ENCODE measurements at regions not wholly inside any gene's neighbourhood (a gene's known extent, or its start where the extent isn't known, plus 50 kb on each side); places are given as distances from the start of the nearest gene placed in this dataset.

DNA sequence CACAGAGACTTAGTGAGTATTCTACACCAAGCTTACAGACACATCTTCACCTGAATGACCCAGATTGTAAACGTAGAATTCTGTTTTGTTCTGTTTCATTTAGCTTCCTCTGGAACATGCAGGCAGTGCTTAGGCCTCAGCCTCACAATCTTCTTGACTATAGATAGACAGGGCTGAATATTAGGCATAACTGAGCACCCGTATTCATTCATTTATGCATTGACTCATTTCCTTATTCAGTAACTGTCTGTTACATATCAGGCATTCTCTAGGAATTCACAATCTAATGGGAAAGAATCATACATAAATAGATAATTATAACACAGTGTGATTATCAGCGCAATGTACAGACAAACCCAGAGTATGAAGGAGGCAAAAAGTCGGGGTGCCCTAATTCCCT, 124.9 kb upstream of the ETAA1 start:
- in situ Hi-C loops (cut with MboI; ENCODE audit: low pct_unique_long_range_greater_than_20kb, low sequenced_read_pairs): no loop called here
- no peak for DNase-seq

DNA sequence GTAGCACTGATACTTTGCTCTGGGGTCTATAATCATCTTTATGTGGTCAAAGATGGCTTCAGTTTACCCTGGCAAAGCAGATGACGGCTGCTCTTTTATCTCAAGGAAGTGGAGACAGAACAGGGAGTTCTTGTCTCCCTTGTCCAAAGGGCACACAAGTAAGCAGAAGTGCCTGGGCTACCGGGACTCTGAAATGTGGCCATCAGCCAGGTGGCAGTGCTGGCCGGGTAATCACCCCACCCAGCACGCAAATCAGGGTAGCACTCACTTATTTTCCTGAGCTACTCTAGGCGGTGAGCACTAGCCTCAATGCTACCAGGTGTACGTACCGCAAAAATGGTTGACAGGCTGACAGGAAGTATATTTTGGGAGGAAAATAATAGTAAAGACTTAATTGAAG, 119.7 kb upstream of the ETAA1 start:
- peak; percentile 2 for DNase-seq
- in situ Hi-C loops (cut with MboI; ENCODE audit: low pct_unique_long_range_greater_than_20kb, low sequenced_read_pairs): no loop called here

DNA sequence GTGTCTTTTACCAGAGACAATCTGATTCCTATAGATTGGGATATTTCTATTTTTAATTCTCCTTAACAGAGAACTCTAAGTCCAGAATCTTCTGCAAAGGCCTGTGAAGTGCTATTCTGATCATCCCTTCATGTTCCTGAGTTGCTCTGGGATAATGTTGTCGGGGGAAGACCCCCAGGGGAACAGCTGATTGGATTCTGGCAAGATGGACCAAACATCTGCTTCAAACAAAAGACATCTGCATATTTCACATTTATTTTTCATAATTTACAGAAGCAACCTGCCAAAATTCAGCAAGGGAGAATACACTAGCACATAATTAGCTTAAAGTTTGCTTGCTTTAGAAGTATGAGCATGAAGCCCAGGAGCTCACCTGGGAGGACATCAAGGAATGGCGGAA, 116.0 kb upstream of the ETAA1 start:
- in situ Hi-C loops (cut with MboI; ENCODE audit: low pct_unique_long_range_greater_than_20kb, low sequenced_read_pairs): no loop called here
- DNase-seq: no peak

DNA sequence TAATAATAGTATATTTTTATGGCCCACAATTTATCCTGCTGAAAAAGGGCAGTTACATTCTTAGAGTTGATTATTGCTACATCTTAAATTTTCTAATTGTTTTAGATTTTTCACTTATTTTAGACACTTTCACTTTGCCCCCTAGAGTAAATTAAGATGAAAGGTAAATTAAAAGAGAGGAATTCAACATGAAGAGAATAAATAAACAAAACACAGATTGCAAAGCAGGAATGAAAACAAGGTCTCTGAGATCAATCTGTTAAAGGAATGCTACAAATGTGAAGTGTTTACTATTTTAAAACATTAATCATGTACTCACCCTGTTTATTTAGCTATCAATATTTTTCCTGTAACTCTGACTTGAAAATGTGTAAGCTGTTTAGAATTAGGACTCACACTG, 113.5 kb upstream of the ETAA1 start:
- no peak for DNase-seq
- in situ Hi-C loops (cut with MboI; ENCODE audit: low pct_unique_long_range_greater_than_20kb, low sequenced_read_pairs): no loop called here

DNA sequence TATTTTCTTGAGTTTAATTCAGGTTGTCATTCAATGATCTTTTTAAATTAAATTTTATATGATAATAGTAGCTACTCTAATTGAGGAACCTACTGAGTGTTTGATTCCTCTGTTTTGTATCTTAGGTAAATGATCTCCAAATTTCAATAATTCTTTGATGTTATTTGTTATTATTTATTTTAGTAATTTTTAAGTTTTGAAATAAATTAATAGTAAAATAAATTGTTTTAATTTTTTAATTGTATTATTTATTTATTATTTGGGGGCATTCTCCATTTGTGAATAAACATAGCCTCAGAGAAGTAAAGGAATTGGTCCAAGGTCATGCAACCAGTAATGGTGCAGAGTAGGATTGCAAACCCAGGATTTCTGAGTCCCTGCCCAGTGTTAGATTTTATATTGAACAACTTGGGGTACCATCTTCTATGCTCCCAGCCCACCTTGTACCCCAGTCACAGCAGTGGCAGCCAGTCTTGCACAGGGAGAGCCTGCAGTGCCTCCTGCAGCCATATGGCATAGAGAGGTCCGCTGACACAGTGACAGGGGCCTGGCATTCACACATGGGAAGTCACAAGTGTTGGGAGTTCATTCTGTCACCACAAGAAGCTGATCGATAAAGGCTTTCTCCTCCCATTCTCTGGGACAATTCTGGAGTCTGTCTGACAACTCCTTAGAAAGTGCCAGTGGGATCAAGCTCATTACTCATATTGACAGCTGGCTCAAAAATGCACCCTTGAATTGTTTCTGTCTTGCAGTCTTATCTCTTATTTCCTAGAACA, 110.0 kb upstream of the ETAA1 start:
- DNase-seq: no peak
- in situ Hi-C loops (cut with MboI; ENCODE audit: low pct_unique_long_range_greater_than_20kb, low sequenced_read_pairs): no loop called here

DNA sequence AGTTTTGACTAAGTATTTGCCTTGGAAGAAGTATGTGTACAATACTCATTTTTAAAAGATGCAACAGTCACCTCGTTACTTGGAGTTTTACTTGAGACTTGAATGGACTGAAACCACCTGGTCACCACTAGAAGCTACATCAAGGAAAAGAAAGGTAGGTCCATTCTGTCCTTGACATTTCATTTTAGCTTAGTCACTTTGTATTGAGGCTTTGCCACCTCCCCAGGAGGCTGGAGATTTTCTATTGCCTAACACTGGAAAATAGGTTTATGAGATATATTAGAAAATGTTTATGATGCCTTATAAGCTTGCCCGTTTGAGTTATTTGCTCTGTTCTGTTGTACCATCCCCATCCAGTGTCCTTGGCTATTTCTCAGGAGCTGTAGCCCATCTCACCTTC, 107.9 kb upstream of the ETAA1 start:
- DNase-seq: no peak
- in situ Hi-C loops (cut with MboI; ENCODE audit: low pct_unique_long_range_greater_than_20kb, low sequenced_read_pairs): no loop called here

DNA sequence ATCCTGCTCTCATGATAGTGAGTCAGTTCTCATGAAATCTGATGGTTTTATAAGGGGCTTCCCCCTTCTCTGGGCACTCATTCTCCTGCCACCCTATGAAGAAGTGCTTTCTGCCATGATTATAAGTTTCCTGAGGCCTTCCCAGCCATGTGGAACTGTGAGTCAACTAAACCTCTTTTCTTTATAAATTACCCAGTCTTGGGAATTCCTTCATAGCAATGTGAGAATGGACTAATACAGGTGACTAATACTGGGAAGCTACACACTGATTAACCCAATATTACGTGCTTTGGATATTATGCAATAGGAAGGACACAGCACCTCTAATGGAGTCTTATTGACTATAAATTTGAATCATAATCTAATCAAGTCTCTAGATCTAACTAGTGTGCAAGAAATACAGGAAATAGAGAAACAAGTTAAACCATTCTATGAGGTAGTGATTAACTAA, 107.2 kb upstream of the ETAA1 start:
- in situ Hi-C loops (cut with MboI; ENCODE audit: low pct_unique_long_range_greater_than_20kb, low sequenced_read_pairs): no loop called here
- DNase-seq: no peak

DNA sequence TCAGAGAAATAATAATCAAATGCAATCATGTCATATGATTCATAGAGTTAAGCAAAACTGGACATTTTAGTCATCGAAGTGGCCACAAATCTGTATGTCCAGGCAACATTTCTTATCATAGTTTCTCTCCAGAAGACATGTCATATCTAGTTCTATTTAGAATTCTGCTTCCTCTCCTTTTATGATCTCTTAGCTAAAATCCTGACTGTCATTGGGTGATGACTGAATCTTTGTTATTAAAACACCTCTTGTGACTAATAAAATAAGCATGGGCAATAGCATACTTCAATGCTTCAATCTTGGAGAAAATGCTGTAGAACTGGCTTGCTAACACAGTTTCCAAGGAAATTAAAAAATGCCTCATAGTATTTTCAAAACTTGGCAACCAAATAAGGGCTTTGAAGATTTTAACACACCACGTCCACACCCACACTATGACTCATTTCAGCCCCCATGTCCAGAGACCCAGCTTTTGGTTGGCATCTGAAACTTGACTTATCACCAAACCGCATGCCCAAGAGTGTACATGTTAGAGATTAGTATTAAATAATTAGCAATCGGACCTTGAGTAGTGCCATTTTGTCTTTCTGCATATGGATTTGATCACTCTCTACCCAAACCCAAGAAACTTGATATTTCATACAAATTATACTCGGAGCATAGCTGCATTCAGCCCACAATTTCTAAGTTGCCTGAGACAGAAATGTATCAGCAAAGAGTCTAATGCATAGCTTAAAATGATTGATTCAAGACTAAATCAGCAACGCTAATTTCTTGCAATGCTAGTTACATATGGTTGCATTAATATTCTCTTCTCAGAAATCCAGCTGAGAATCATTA, 106.5 kb upstream of the ETAA1 start:
- no peak for DNase-seq
- in situ Hi-C loops (cut with MboI; ENCODE audit: low pct_unique_long_range_greater_than_20kb, low sequenced_read_pairs): no loop called here

DNA sequence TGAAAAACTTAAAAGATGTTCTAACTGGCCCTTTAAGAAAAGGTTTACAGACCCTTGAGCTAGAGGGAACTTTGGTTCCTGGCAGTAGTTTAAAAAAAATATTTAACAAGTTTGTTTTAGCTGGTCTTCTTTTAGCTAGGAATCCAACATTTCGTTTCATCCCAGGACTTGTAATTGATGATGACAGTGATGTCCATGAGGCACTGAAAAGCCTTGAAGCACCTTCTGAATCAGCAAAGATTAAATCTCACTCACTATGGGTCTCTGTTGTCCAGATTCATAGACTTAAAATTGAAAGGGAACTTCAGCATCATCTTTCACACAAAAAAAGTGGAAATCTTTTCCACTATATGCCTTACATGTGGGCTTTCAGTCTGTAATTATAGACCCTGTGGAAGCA, 102.9 kb upstream of the ETAA1 start:
- DNase-seq: no peak
- in situ Hi-C loops (cut with MboI; ENCODE audit: low pct_unique_long_range_greater_than_20kb, low sequenced_read_pairs): no loop called here

DNA sequence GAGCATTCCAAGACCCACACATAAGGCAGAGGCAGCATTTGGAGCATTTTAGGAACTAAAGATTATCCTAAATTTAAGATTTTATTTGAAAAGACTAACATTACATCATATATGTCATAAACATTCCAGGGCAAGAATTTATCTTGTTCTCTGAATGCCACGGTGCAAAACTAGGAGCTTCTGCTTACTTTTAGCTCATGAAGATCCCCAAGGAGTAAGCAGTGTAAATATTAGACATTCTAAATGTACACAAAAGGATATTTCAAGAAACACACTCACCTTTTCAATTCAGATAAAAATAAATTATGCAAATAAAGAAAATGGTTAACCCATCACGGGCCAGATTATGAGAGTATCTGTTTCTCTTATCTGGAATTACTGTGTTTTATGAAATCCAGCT, 101.7 kb upstream of the ETAA1 start:
- DNase-seq: no peak
- in situ Hi-C loops (cut with MboI; ENCODE audit: low pct_unique_long_range_greater_than_20kb, low sequenced_read_pairs): no loop called here

DNA sequence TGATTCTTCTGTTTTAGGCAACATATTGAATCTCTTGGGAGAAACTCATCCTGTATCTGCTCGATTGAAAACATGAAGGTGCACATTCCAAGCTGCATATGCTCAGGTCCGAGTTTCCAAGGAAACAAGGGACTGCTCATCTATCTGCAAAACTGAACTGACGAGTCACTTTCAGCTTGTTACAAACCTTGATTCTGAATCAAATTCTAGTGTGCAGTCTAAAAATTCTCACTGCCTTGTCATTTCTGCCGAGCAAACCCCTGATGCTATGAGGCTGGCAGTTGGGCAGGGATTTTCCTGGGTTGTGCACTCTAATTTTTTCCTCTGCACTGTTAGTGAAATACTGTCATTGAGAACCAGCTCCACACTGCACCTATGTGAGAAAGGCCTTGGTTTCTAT, 101.3 kb upstream of the ETAA1 start:
- DNase-seq: no peak
- in situ Hi-C loops (cut with MboI; ENCODE audit: low pct_unique_long_range_greater_than_20kb, low sequenced_read_pairs): no loop called here

DNA sequence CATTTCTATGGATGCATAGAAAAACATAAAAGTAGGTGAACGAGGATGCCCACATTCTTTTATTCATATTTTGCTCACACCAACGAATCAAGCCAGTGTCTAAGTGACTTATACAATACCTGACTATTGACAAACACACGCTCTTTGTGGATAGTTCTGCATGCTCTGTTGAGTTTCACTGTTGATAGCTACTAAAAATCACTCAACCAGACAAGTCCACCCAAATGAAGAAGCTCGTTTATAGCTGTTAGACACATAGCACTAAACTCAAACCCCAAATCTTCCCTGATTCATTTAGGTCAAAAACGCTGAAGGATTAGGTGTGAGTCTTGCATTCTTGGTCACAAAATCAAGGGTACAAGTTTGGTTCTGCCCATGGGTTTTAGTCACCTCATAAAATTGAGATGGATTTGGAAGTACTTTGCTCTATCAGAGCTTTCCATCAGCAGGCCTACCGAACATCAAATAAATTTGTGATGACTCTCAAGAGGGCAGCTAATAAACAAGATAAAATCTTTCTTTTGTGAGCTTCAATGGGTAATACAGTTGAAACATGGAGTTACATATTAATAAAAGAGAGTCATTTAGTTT, 92.7 kb upstream of the ETAA1 start:
- DNase-seq: peak; percentile 4

DNA sequence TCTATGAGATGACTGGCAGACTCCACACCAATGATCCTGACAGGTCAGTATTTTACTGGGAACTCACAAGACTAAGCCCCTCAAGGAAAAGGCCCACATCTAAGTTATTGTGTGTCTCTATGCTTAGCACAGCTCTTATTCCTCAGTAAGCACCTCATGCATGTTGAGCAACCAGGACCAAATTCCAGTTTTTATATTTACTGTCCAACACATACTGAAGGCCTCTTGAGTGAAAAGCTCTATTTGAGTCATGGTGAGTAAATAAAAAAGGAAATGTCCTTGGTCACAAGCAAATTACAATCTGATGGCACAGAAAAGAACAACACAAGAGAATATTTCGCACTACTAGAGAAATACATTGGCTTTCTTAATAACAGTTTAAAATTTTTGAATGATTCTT, 87.9 kb upstream of the ETAA1 start:
- in situ Hi-C loops (cut with MboI; ENCODE audit: low pct_unique_long_range_greater_than_20kb, low sequenced_read_pairs): no loop called here
- DNase-seq: no peak

More for the DNA sequence above, 92.7 kb upstream of the ETAA1 start:
- in situ Hi-C loops (cut with MboI; ENCODE audit: low pct_unique_long_range_greater_than_20kb, low sequenced_read_pairs): no loop called here

DNA sequence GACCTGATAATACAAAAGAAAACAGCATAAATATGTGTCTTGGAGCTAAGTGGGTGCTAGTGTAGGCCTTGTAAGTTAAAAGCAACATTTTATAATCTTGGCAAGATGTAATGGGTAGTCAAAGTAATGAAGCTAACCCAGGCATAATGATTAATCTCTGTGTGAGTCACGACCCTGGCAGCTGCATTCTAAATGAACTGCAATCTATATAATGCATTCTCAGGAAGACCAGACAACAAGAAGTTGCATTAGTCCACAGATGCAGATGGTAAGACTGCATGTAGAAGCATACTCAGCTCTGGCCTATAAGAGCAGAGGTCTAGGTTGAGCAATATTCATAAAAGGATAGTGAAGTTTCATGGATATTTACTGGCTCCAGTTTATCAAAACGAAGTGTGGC, 85.6 kb upstream of the ETAA1 start:
- in situ Hi-C loops (cut with MboI; ENCODE audit: low pct_unique_long_range_greater_than_20kb, low sequenced_read_pairs): no loop called here
- no peak for DNase-seq

DNA sequence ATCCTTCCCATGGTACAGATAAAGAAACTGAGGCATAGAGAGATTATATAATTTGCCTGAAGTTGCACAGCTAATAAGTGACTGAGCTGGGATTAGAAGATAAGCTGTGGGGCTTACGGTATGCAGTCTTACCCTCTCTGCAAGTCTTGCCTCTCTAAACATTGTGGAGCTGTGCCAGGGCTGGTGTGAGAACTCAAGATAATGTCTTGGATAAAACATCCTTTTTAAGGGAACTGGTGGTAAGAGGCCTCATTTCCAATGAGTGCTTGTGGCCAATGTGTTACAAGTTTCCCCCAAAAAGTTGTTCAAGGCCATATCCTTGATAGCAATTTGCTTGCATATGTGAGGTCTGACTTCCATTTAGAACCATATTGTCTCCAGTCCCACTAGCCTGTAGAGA, 84.3 kb upstream of the ETAA1 start:
- in situ Hi-C loops (cut with MboI; ENCODE audit: low pct_unique_long_range_greater_than_20kb, low sequenced_read_pairs): no loop called here
- DNase-seq: no peak

DNA sequence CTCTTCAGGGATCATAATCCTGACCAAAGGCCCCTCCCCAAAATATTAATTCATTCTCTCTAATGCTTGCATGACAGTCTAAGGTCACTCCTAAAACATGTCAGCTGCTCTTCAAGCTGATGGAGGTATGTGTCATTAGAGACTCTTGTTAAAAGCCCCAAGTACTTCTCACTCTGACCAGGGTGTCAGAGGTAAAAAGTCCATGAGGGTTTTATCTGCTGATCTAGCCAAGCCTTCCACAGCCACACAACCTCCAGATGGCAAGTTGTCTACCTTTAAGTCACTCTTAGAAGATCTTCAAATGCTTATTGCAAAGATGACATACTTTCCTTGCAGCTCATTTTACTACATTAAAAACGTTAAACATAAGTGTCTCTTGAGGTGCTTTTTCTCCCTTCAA, 83.6 kb upstream of the ETAA1 start:
- in situ Hi-C loops (cut with MboI; ENCODE audit: low pct_unique_long_range_greater_than_20kb, low sequenced_read_pairs): no loop called here
- DNase-seq: no peak

DNA sequence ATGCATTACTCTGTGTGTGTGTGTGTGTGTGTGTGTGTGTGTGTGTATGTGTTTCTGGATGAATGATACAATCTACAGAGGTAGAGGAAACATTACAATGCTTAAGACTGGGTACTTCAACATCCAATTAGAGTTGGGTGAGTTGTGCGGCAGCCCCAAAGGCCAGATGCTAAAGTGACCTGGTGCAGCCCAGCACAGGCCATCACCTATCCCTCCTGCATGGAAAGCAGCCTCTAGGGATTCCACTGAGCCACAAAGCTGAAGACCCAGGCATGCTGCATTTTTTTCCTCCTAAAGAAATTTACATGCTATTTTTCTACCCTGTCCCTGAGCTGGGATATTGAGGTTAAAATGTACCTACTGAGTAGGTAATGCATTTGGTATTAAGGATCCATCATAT, 79.1 kb upstream of the ETAA1 start:
- in situ Hi-C loops (cut with MboI; ENCODE audit: low pct_unique_long_range_greater_than_20kb, low sequenced_read_pairs): no loop called here
- DNase-seq: no peak

DNA sequence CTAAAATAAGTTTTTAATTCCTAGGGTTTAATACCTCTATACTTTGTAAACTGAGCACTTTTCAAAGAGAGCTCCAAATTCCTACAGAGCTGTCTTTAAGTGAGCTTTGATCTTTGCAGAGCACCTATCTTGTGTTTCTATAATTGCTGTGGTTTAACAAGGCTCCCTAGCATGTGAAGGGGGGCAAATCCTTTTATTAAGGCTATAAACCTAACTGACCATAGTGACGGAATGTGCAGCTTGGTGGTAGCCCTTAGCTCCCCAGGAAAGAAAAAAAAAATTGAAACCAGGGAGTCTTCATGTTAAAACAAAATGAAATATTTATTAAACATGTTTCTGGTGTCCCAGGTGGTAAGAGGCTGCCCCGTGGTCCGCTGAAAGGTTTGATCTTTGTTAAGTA, 78.6 kb upstream of the ETAA1 start:
- in situ Hi-C loops (cut with MboI; ENCODE audit: low pct_unique_long_range_greater_than_20kb, low sequenced_read_pairs): no loop called here
- DNase-seq: no peak

DNA sequence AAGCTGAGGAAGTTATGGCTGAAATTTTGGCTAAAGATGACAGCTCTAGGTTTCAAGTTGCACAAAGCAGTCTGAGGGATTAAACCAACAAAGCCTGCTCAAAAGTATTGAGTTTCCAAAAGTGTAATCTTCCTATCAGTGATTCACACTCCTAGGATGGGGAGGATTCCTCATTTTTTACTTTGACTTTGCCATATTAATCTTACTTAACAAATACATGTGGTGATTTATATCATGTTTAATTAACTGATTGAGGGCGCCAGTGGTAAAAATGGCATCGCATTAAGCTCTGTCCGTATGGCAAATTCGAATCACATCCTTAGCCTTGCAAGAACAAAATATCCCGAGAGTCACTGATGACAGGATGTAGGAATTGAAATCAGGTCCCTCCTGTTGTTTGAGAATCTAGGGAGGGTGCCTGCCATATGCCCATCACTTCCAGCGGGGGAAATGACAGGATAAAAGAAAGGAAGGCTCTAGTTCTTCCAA, 78.1 kb upstream of the ETAA1 start:
- in situ Hi-C loops (cut with MboI; ENCODE audit: low pct_unique_long_range_greater_than_20kb, low sequenced_read_pairs): no loop called here

More for the DNA sequence above, 78.1 kb upstream of the ETAA1 start:
- DNase-seq: no peak

All from KBM-7 (cell line).